Body of pancreas (tissue), 4 donors: ENCODE measurements at regions not wholly inside any gene's neighbourhood (a gene's known extent, or its start where the extent isn't known, plus 50 kb on each side); places are given as distances from the start of the nearest gene placed in this dataset.

ENCODE experiments used
- ATAC-seq: fragments of 150-250 bp; one replicate; pipeline ENCODE4 v1.9.1; 2016
- DNase-seq, 4 donors: peaks; one replicate each; pipeline ENCODE4 v3.0.0-alpha.2; 2019
- H3K27ac ChIP-seq, 4 donors: fragments of 200-600 bp; sonication (generic); 1 replicate in 3 of 4; 2 replicates in 1 of 4; pipeline versions ENCODE4 v1.5.1 to v1.6.1; 2016 to 2019; ENCODE audit warnings: mild to moderate bottlenecking in 1 of 4, mixed read lengths in 1 of 4, moderate library complexity in 1 of 4
- H3K27me3 ChIP-seq, 2 donors: fragments of 200-600 bp; sonication (generic); one replicate each; pipeline ENCODE4 v1.6.0; 2016; ENCODE audit warnings: mild to moderate bottlenecking in 1 of 2
- H3K36me3 ChIP-seq, 2 donors: fragments of 200-600 bp; sonication (generic); replicated peaks in 1 of 2; 2 replicates each; pipeline ENCODE4 v1.5.1; 2016; ENCODE audit warnings: low read depth in 2 of 2; ENCODE audit not compliant: insufficient read depth in 1 of 2
- H3K4me1 ChIP-seq: fragments of 200-600 bp; sonication (generic); one replicate; pipeline ENCODE4 v1.6.0; 2016
- H3K4me3 ChIP-seq, 2 donors: fragments of 200-600 bp; sonication (generic); 1 replicate in 1 of 2; 2 replicates in 1 of 2; pipeline ENCODE4 v1.5.1; 2016 to 2019
- H3K9me3 ChIP-seq, 3 donors: fragments of 200-600 bp; sonication (generic); 1 replicate in 2 of 3; 2 replicates in 1 of 3; pipeline ENCODE4 v1.5.1; 2016
- CTCF ChIP-seq, 7 experiments: fragments of 450-650 bp in 4 of 7; fragments of 200-600 bp in 3 of 7; sonication (generic) in 3 of 7; IDR thresholded peaks; one replicate each; pipeline ENCODE4 v1.5.1; 2016 to 2019; ENCODE audit warnings: antibody characterized with exemption in 7 of 7
- POLR2A ChIP-seq, 3 donors: fragments of 450-650 bp; IDR thresholded peaks; one replicate each; pipeline ENCODE4 v1.6.1; 2016; ENCODE audit warnings: antibody characterized with exemption in 3 of 3, mild to moderate bottlenecking in 2 of 3
- WGBS, 2 donors: methylation state at CpG; one replicate each; pipeline ENCODE4 v1.1.5; 2017; 5-methylcytosine and 5-hydroxymethylcytosine counted together
- intact Hi-C: fragments of 100-400 bp; cut with DNase I; formaldehyde crosslinking; loops from one replicate; pipeline ENCODE4 v1.15.1; 2023

DNA sequence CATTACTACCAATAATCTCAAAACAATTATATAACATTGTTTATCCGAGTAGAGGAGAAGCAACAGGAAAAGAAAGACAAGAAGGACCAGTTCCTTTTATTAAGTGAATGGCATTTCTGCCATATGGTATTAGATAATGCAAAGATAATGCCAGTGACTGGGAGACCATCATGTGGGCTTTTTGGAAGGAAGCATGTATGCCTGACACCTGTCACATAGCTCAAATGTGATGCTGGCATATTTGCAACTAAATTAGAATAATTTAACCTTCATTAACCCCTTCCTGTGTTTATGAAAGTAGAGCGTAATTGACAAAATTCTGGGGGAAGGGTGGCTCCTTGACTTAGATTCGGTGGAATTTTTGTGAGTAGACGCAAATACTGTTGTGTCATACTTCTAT lies 733.0 kb downstream of the TUSC7 start:
- Histone ChIP-seq H3K27me3 (no peaks in the 10 kb centered on the region), H3K9me3 (no peaks in the 10 kb centered on the region), H3K4me1 (peaks cover 16% of the 10 kb centered on the region), H3K36me3 (no peaks in the 10 kb centered on the region), H3K27ac (no peak overlapping the region), H3K4me3 (no peak overlapping the region)
- intact Hi-C loops, result no loop called here
- TF ChIP-seq CTCF (IDR thresholded peaks at IDR 0.05) (no peak), POLR2A (IDR thresholded peaks at IDR 0.05) (no peak)
- ATAC-seq (no peak), DNase-seq (no peak)
- WGBS, 2 donors, result 59 to 65% methylated on average over 4 of the region's 4 CpGs

DNA sequence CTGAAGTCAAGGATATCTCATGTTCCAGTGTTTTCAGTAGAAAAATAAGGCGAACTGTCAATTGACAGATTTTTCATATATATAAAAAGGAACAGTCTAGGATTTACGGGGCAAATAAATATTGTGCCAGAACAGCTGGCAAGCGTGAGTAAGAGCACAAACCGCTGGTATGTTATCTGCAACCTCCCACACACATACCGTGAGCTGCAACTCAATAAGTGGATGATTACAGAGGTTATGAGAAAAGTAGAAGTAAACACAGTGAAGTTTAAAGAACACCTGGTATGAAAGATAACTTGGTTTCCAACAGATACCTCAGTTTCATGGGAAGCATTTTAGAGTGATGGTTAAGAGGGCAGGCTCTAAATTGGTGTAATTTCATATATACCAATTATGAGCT lies 733.4 kb downstream of the TUSC7 start:
- H3K4me1 ChIP-seq, result peaks cover 16% of the 10 kb centered on the region
- no peak overlapping the region for H3K4me3 ChIP-seq
- intact Hi-C loops, result no loop called here
- no peak for TF ChIP-seq POLR2A (IDR thresholded peaks at IDR 0.05)
- TF ChIP-seq CTCF (IDR thresholded peaks at IDR 0.05), result no peak
- no peaks in the 10 kb centered on the region for H3K9me3 ChIP-seq
- H3K36me3 ChIP-seq, result no peaks in the 10 kb centered on the region
- no peak for DNase-seq
- WGBS, 2 donors, result 24 to 32% methylated on average over 5 of the region's 5 CpGs
- no peak for ATAC-seq
- H3K27ac ChIP-seq, result no peak overlapping the region
- H3K27me3 ChIP-seq, result no peaks in the 10 kb centered on the region

GRCh38 chr3:117444175-117444574 lies 734.6 kb downstream of the TUSC7 start:
- TF ChIP-seq POLR2A (IDR thresholded peaks at IDR 0.05), result no peak
- TF ChIP-seq CTCF (IDR thresholded peaks at IDR 0.05), result no peak
- no peak for DNase-seq
- Histone ChIP-seq H3K27me3 (no peaks in the 10 kb centered on the region), H3K4me1 (peaks cover 16% of the 10 kb centered on the region), H3K4me3 (no peak overlapping the region), H3K9me3 (no peaks in the 10 kb centered on the region), H3K36me3 (no peaks in the 10 kb centered on the region), H3K27ac (no peak overlapping the region)
- 63 to 82% methylated on average over 4 of the region's 4 CpGs for WGBS, 2 donors
- intact Hi-C loops, result no loop called here
- ATAC-seq, result no peak

GRCh38 chr3:117447419-117447818 lies 737.8 kb downstream of the TUSC7 start:
- TF ChIP-seq POLR2A (IDR thresholded peaks at IDR 0.05) (no peak), CTCF (IDR thresholded peaks at IDR 0.05) (no peak)
- H3K27me3 ChIP-seq, result no peaks in the 10 kb centered on the region
- H3K36me3 ChIP-seq, result no peaks in the 10 kb centered on the region
- H3K9me3 ChIP-seq, result no peaks in the 10 kb centered on the region
- intact Hi-C loops, result no loop called here
- H3K4me1 ChIP-seq, result peaks cover 7% of the 10 kb centered on the region
- ATAC-seq, result no peak
- WGBS, 2 donors, result 37 to 65% methylated on average over 4 of the region's 4 CpGs
- no peak for DNase-seq
- no peak overlapping the region for H3K4me3 ChIP-seq
- no peak overlapping the region for H3K27ac ChIP-seq

DNA sequence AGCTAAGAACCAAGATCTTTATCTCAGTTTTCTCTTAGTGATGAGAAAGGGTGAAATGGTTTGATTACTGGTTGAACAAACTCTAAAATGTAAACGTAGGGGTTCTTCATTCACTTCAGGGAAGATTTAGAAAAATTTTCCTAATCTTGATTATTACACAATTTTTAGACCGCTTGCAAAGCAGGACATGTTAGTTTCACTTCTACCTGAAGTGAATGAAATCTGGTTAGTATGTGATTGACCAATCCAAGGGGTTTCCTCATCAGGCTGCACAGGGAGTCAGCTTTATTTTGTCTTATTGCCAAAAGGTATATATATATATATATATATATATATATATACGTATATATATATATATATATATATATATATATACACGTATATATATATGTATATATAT lies 740.4 kb downstream of the TUSC7 start:
- H3K27me3 ChIP-seq, result no peaks in the 10 kb centered on the region
- ATAC-seq, result no peak

More for the DNA sequence above, 740.4 kb downstream of the TUSC7 start:
- TF ChIP-seq POLR2A (IDR thresholded peaks at IDR 0.05), result no peak
- TF ChIP-seq CTCF (IDR thresholded peaks at IDR 0.05), result no peak
- intact Hi-C loops, result no loop called here
- no peak for DNase-seq
- Histone ChIP-seq H3K4me1 (no peaks in the 10 kb centered on the region), H3K27ac (no peak overlapping the region), H3K9me3 (no peaks in the 10 kb centered on the region), H3K4me3 (no peak overlapping the region), H3K36me3 (no peaks in the 10 kb centered on the region)
- WGBS, 2 donors, result 51 to 58% methylated on average over 3 to 4 of the region's 4 CpGs
